ENCODE measurements at regions not wholly inside any gene's neighbourhood (a gene's known extent, or its start where the extent isn't known, plus 50 kb on each side); places are given as distances from the start of the nearest gene placed in this dataset.

DNA sequence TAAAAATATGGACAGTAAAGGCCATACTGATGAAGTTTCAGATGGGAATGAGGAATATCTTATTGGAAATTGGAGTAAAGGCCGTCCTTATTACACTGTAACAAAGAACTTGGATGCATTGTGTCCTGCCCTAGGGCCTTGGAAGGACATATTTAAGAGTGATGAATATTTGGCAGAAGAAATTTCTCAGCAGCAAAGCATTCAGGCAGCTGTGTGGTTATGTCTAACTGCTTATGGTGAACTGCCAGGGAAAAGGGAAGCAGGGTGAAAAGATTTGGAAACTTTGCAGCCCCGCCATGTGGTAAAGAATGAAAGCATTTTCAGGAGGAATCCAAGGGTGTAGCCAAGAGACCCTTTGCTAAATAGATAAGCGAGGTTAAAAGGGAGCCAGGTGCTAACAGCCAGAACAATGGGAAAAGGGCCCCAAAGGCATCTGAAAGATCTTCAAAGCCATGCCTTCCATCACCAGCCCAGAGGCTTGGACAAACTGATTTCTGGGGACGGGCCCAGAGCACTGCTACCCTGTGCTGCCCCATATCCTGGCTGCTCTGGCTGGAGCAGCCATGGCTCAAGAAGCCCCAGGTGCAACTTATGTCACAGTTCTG is 200.0 kb downstream of the PTPRU start:
- TF ChIP-seq POLR2AphosphoS2 (conservative IDR thresholded peaks at IDR 0.05; ENCODE audit: low read length) (no peak), USF2 (IDR thresholded peaks at IDR 0.05) (no peak), FOSB (CRISPR knock-in tag; IDR thresholded peaks at IDR 0.05) (no peak), CTCF (IDR thresholded peaks at IDR 0.05) (no peak), JUN (IDR thresholded peaks at IDR 0.05) (no peak), POLR2A (IDR thresholded peaks at IDR 0.05; ENCODE audit: low read length) (no peak), RFX5 (IDR thresholded peaks at IDR 0.05) (no peak), MAZ (IDR thresholded peaks at IDR 0.05; ENCODE audit: borderline replicate concordance, low read depth, low read length) (no peak), BHLHE40 (IDR thresholded peaks at IDR 0.05; ENCODE audit: low read depth, low read length) (no peak), ZC3H11A (IDR thresholded peaks at IDR 0.05) (no peak)
